ENCODE measurements at regions not wholly inside any gene's neighbourhood (a gene's known extent, or its start where the extent isn't known, plus 50 kb on each side); places are given as distances from the start of the nearest gene placed in this dataset.

GRCh38 chr6:25144919-25145318 is 134.3 kb upstream of the CARMIL1 start (continued):
- no peak for TF ChIP-seq ZNF592 (IDR thresholded peaks at IDR 0.05)
- TF ChIP-seq MYB (IDR thresholded peaks at IDR 0.05; ENCODE audit: borderline replicate concordance, low read depth, low read length), result no peak
- no peak for TF ChIP-seq MAX (IDR thresholded peaks at IDR 0.05; ENCODE audit: low read depth, low read length)
- TF ChIP-seq BCL3 (IDR thresholded peaks at IDR 0.05; ENCODE audit: borderline replicate concordance, insufficient read depth, low read depth, low read length, poor library complexity, severe bottlenecking), result no peak
- TF ChIP-seq RCOR1 (conservative IDR thresholded peaks at IDR 0.05; ENCODE audit: low read depth, low read length), result no peak
- no peak for TF ChIP-seq YBX1 (IDR thresholded peaks at IDR 0.05)
- TF ChIP-seq CTCF (IDR thresholded peaks at IDR 0.05 in 2 of 3, conservative IDR thresholded peaks at IDR 0.05 in 1 of 3; ENCODE audit: control insufficient read depth in 2 of 3, extremely low read depth in 1 of 3, insufficient read depth in 1 of 3, low read depth in 3 of 3, low read length in 3 of 3), result no peak

Data from GM12878 (cell line).